GM12892 (cell line): ENCODE measurements at regions not wholly inside any gene's neighbourhood (a gene's known extent, or its start where the extent isn't known, plus 50 kb on each side); places are given as distances from the start of the nearest gene placed in this dataset.

Experiments used
- POLR2A ChIP-seq: IDR thresholded peaks from 2 replicates; pipeline ENCODE4 v1.6.1; 2011; ENCODE audit warnings: low read depth, low read length, control low read depth
- POLR2AphosphoS5 ChIP-seq: IDR thresholded peaks from 2 replicates; pipeline ENCODE4 v1.6.1; 2011; ENCODE audit warnings: low read depth, low read length, control low read depth

DNA sequence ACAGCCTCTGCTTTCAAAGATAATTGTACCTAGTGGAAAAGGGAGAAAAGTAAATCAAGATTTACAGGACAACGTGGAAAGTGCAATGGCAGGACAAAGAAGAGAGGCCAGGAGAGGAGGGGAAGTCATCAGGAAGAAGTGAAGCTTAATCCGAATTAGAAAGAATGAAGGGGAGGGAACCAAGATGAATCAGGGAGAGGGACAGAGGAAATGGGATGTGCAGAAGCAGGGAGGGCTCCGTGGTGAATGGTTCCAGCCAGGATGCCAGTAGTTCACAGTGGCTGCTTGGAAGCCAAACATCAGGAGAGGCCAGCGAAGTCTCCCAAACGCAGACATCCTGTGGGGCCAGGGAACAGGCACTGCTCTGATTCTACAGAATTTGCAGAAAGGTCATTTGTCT, 144.4 kb downstream of the LIG4 start:
- TF ChIP-seq POLR2AphosphoS5, result no peak
- TF ChIP-seq POLR2A, result no peak
